ENCODE measurements at regions not wholly inside any gene's neighbourhood (a gene's known extent, or its start where the extent isn't known, plus 50 kb on each side); places are given as distances from the start of the nearest gene placed in this dataset.

GRCh38 chr5:77569409-77569808 is 69.1 kb downstream of the OTP start:
- no peak for DNase-seq

GRCh38 chr5:77568555-77568954 is 70.0 kb downstream of the OTP start:
- DNase-seq = no peak

- DNase-seq = no peak
Observed at GRCh38 chr5:77568082-77568481, 70.4 kb downstream of the OTP start.

- DNase-seq = no peak
Observed at GRCh38 chr5:77563475-77563874, 71.4 kb upstream of the WDR41 start.

GRCh38 chr5:77561965-77562364 is 69.8 kb upstream of the WDR41 start:
- no peak for DNase-seq

- peak; percentile 20 for DNase-seq
Observed at GRCh38 chr5:77560677-77561263, 68.7 kb upstream of the WDR41 start.

GRCh38 chr5:77558266-77558665 is 66.2 kb upstream of the WDR41 start:
- no peak for DNase-seq

GRCh38 chr5:77550406-77550805 is 58.3 kb upstream of the WDR41 start:
- DNase-seq = no peak

- DNase-seq = no peak
Observed at GRCh38 chr5:77545285-77545684, 53.2 kb upstream of the WDR41 start.
